Transverse colon (tissue), 3 donors: ENCODE measurements at regions not wholly inside any gene's neighbourhood (a gene's known extent, or its start where the extent isn't known, plus 50 kb on each side); places are given as distances from the start of the nearest gene placed in this dataset.

Experiments used
- CTCF ChIP-seq, 5 experiments: fragments of 200-600 bp in 3 of 5; fragments of 450-650 bp in 2 of 5; sonication (generic) in 3 of 5; IDR thresholded peaks; 1 replicate in 2 of 5; 2 replicates in 3 of 5; pipeline ENCODE4 v1.5.1; 2016 to 2017; ENCODE audit warnings: antibody characterized with exemption in 5 of 5, inconsistent platforms in 3 of 5, mild to moderate bottlenecking in 2 of 5, moderate library complexity in 1 of 5
- POLR2A ChIP-seq: fragments of 450-650 bp; IDR thresholded peaks from one replicate; pipeline ENCODE4 v1.6.1; 2016; ENCODE audit warnings: antibody characterized with exemption, mild to moderate bottlenecking, moderate library complexity

GRCh38 chr16:79295746-79296145 is 304.8 kb downstream of the MAF start:
- TF ChIP-seq CTCF (IDR thresholded peaks at IDR 0.05) (no peak), POLR2A (no peak)
